ENCODE measurements at regions not wholly inside any gene's neighbourhood (a gene's known extent, or its start where the extent isn't known, plus 50 kb on each side); places are given as distances from the start of the nearest gene placed in this dataset.

DNA sequence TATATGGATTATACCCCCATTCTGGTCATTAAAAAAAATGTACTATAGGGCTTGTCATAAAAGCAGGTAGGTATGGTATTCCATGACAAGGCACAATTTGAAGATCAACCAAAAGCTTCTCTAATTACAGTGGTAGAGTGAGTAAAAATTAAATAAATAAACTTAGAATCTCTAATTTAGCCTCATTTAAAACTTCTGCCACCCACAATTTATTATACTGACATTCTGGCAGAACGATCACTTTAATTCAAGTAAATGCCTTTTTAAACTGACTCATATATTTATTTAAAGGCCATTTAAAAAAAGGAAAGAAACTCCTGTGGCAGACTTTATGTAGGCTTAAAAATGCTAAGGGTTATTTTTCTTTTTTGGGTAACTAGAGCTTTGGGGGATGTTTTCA, 68.3 kb upstream of the PHACTR2 start:
- peaks cover 19% of the 10 kb centered on the region for H3K4me1 Mint-ChIP-seq

DNA sequence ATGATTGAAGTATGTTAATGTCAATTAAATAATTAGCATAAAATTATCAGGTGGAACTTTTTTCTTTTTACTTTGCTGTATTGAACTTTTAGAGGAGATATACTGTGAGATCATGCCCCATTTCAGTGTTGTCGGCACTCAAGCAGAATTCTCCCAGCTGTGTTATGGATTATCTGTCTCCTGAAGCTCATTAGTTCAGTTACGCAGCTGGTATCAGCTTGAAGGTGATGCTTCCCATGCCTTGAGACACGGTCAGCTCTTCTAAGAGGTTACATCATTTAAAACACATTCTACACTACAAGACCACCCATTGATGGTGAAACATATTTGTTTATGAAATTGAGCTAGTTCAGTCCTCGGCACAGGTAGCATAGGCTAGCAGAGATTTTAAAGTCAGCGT, 68.9 kb upstream of the PHACTR2 start:
- H3K4me3 Mint-ChIP-seq = no peak overlapping the region
- no peaks in the 10 kb centered on the region for H3K27me3 Mint-ChIP-seq (ENCODE audit: low read depth)
- DNase-seq (ENCODE audit: low spot score in 2 of 2, unreplicated experiment in 2 of 2) = no peak
- TF ChIP-seq, protein P1, sequence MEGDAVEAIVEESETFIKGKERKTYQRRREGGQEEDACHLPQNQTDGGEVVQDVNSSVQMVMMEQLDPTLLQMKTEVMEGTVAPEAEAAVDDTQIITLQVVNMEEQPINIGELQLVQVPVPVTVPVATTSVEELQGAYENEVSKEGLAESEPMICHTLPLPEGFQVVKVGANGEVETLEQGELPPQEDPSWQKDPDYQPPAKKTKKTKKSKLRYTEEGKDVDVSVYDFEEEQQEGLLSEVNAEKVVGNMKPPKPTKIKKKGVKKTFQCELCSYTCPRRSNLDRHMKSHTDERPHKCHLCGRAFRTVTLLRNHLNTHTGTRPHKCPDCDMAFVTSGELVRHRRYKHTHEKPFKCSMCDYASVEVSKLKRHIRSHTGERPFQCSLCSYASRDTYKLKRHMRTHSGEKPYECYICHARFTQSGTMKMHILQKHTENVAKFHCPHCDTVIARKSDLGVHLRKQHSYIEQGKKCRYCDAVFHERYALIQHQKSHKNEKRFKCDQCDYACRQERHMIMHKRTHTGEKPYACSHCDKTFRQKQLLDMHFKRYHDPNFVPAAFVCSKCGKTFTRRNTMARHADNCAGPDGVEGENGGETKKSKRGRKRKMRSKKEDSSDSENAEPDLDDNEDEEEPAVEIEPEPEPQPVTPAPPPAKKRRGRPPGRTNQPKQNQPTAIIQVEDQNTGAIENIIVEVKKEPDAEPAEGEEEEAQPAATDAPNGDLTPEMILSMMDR (IDR thresholded peaks at IDR 0.05; ENCODE audit: unreplicated experiment) = no peak
- H3K4me1 Mint-ChIP-seq = peaks cover 19% of the 10 kb centered on the region
- no peaks in the 10 kb centered on the region for H3K36me3 Mint-ChIP-seq
- no peaks in the 10 kb centered on the region for H3K9me3 Mint-ChIP-seq
- no peak overlapping the region for H3K27ac Mint-ChIP-seq

More for the DNA sequence above, 68.3 kb upstream of the PHACTR2 start:
- no peaks in the 10 kb centered on the region for H3K36me3 Mint-ChIP-seq
- TF ChIP-seq, protein P1 (IDR thresholded peaks at IDR 0.05; ENCODE audit: unreplicated experiment) = no peak
- no peak for DNase-seq (ENCODE audit: low spot score in 2 of 2, unreplicated experiment in 2 of 2)
- H3K27ac Mint-ChIP-seq = no peak overlapping the region
- no peaks in the 10 kb centered on the region for H3K27me3 Mint-ChIP-seq (ENCODE audit: low read depth)
- H3K9me3 Mint-ChIP-seq = no peaks in the 10 kb centered on the region
- H3K4me3 Mint-ChIP-seq = no peak overlapping the region

DNA sequence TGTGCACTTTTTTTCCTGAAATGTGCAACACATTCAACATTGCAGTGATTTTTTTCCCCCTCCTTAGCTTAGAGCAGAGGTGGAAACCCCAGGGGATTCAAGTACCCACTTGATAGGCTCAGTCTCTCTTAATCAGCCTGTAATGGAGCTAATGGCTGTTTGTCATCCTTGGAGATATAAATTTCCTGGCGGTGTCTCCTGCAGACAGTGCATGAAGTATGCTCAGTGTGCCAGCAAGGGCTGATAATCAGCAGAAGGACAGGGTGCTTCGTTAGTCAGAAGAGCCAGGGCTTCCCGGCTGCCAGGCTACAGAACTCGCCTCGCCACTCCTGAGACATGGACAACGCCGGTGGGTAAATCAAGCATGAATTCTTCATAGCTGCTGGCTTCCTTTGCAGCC, 69.8 kb upstream of the PHACTR2 start:
- TF ChIP-seq, protein P1 (IDR thresholded peaks at IDR 0.05; ENCODE audit: unreplicated experiment) = no peak

DNA sequence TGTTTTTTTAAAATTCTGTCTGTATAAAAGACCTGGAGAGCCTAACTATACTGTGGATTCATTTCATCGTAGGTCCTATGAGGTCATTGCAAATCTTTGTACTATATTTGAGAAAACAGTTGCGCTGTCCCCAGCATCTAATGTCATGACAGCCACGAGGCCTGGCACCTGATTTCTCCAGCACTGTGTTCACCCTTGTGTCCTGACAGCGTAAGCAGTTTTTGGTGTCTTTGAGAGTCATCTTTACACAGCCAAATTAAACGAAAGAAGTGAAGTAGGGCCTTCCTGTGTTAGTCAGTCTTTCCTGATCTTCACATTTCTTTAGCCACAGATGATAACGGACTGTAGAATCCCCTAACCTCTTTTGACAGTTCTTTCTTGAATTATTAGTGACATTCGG, 70.6 kb upstream of the PHACTR2 start:
- TF ChIP-seq, protein P1 (IDR thresholded peaks at IDR 0.05; ENCODE audit: unreplicated experiment) = no peak
- H3K27me3 Mint-ChIP-seq (ENCODE audit: low read depth) = no peaks in the 10 kb centered on the region
- no peak overlapping the region for H3K27ac Mint-ChIP-seq
- no peak for DNase-seq (ENCODE audit: low spot score in 2 of 2, unreplicated experiment in 2 of 2)
- H3K4me3 Mint-ChIP-seq = no peak overlapping the region
- no peaks in the 10 kb centered on the region for H3K9me3 Mint-ChIP-seq
- H3K4me1 Mint-ChIP-seq = peaks cover 19% of the 10 kb centered on the region
- no peaks in the 10 kb centered on the region for H3K36me3 Mint-ChIP-seq

More for the DNA sequence above, 69.8 kb upstream of the PHACTR2 start:
- Mint-ChIP-seq H3K27me3 (ENCODE audit: low read depth) (no peaks in the 10 kb centered on the region), H3K27ac (no peak overlapping the region), H3K4me3 (no peak overlapping the region), H3K9me3 (no peaks in the 10 kb centered on the region), H3K4me1 (peaks cover 19% of the 10 kb centered on the region), H3K36me3 (no peaks in the 10 kb centered on the region)
- DNase-seq (ENCODE audit: low spot score in 2 of 2, unreplicated experiment in 2 of 2) = no peak

DNA sequence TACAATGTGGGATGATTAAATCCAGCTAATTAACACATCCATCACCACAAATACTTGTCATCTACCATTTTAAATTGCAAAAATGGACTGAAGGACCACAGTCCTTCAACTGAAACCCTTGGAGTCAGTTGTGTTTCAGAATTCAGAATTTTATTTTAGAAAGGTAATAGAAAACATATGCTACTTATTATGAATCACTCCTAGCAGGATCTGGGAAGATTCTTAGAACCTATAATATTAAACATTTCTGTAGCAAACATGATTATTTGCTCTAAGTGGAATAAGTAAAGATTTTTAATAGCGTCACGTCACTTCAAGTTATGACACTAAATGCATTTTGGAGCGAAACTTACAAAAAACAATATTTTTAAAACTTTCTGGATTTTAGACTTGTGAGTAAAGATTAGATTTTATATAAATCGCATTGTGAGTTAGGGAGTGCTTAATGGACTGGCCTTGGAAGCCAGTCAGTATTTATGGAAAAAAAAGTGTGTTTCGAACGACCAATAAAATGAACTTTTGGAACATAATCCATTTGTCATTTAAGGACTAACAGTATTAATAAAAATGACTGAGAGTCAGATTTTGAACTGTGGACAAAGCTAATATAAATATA, 71.8 kb upstream of the PHACTR2 start:
- Mint-ChIP-seq H3K27ac (no peak overlapping the region), H3K4me1 (peaks cover 19% of the 10 kb centered on the region), H3K27me3 (ENCODE audit: low read depth) (no peaks in the 10 kb centered on the region), H3K36me3 (no peaks in the 10 kb centered on the region), H3K9me3 (no peaks in the 10 kb centered on the region), H3K4me3 (no peak overlapping the region)
- TF ChIP-seq, protein P1 (IDR thresholded peaks at IDR 0.05; ENCODE audit: unreplicated experiment) = no peak
- no peak for DNase-seq (ENCODE audit: low spot score in 2 of 2, unreplicated experiment in 2 of 2)

DNA sequence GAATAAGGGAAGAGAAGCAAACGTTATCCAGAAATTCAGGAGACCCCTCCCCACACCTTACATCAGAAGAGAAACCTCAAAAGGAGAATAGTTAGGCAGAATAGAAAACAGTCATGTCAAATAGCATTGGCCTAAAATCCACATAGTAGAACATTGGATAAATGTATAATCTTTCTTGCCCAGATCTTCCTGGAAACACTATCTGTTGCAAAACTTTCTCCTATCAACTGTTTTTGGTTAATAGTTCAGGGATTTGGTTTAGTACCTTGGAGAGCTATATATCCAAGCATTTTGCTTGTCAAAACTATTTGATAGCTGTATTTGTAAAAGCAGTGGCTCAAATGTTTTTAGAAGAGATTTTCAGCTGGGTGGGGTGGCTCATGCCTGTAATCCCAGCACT, 74.3 kb upstream of the PHACTR2 start:
- peaks cover 13% of the 10 kb centered on the region for H3K4me1 Mint-ChIP-seq
- no peak overlapping the region for H3K4me3 Mint-ChIP-seq
- no peaks in the 10 kb centered on the region for H3K9me3 Mint-ChIP-seq
- H3K36me3 Mint-ChIP-seq = no peaks in the 10 kb centered on the region
- H3K27ac Mint-ChIP-seq = no peak overlapping the region
- DNase-seq (ENCODE audit: low spot score in 2 of 2, unreplicated experiment in 2 of 2) = no peak
- no peaks in the 10 kb centered on the region for H3K27me3 Mint-ChIP-seq (ENCODE audit: low read depth)
- TF ChIP-seq, protein P1 (IDR thresholded peaks at IDR 0.05; ENCODE audit: unreplicated experiment) = no peak

Data from mesothelial cell of epicardium (in vitro differentiated cells).